GM21619 (cell line): ENCODE measurements at regions not wholly inside any gene's neighbourhood (a gene's known extent, or its start where the extent isn't known, plus 50 kb on each side); places are given as distances from the start of the nearest gene placed in this dataset.

Source experiments
- ATAC-seq: cut with Tn5 transposase; IDR thresholded peaks from one replicate; pipeline ENCODE4 v1.9.1; 2021; ENCODE audit not compliant: unreplicated experiment

- ATAC-seq, result peak; percentile 50
Measured at GRCh38 chr2:221337957-221338685, 234.0 kb downstream of the EPHA4 start.

GRCh38 chr2:221342388-221342787 is 229.7 kb downstream of the EPHA4 start:
- ATAC-seq, result no peak

GRCh38 chr2:221343524-221343923 is 228.6 kb downstream of the EPHA4 start:
- ATAC-seq, result no peak

- ATAC-seq, result no peak
Measured at GRCh38 chr2:221345516-221345915, 226.6 kb downstream of the EPHA4 start.

GRCh38 chr2:221346411-221346810 is 225.7 kb downstream of the EPHA4 start:
- ATAC-seq, result no peak

GRCh38 chr2:221347471-221347870 is 224.6 kb downstream of the EPHA4 start:
- no peak for ATAC-seq

- no peak for ATAC-seq
Measured at GRCh38 chr2:221350616-221351015, 221.5 kb downstream of the EPHA4 start.

GRCh38 chr2:221353201-221353600 is 218.9 kb downstream of the EPHA4 start:
- ATAC-seq, result no peak

- ATAC-seq, result no peak
Measured at GRCh38 chr2:221360312-221360711, 211.8 kb downstream of the EPHA4 start.

GRCh38 chr2:221360742-221361141 is 211.4 kb downstream of the EPHA4 start:
- ATAC-seq, result no peak

GRCh38 chr2:221361633-221362032 is 210.5 kb downstream of the EPHA4 start:
- ATAC-seq, result no peak

- ATAC-seq, result no peak
Measured at GRCh38 chr2:221364672-221365071, 207.4 kb downstream of the EPHA4 start.
